ENCODE measurements at regions not wholly inside any gene's neighbourhood (a gene's known extent, or its start where the extent isn't known, plus 50 kb on each side); places are given as distances from the start of the nearest gene placed in this dataset.
A peak's percentile ranks its signal among the peaks of the same experiment; 100 is the strongest.

- FAIRE-seq (no peak), DNase-seq (ENCODE audit: insufficient read length, low spot score) (no peak)
These were observed 510.8 kb upstream of the B3GALT2 start for GRCh38 chr1:193697115-193697762.

GRCh38 chr1:193694741-193695140, 508.3 kb upstream of the B3GALT2 start:
- no peak for DNase-seq (ENCODE audit: insufficient read length, low spot score)
- no peak for FAIRE-seq

GRCh38 chr1:193685986-193686385, 499.6 kb upstream of the B3GALT2 start:
- no peak for FAIRE-seq
- DNase-seq (ENCODE audit: insufficient read length, low spot score): no peak

- no peak for DNase-seq (ENCODE audit: insufficient read length, low spot score)
- FAIRE-seq: no peak
These were observed 495.0 kb upstream of the B3GALT2 start for GRCh38 chr1:193681422-193681821.

GRCh38 chr1:193680924-193681316, 494.5 kb upstream of the B3GALT2 start:
- DNase-seq (ENCODE audit: insufficient read length, low spot score) (no peak), FAIRE-seq (no peak)

- DNase-seq (ENCODE audit: insufficient read length, low spot score) (no peak), FAIRE-seq (no peak)
These were observed 494.0 kb upstream of the B3GALT2 start for GRCh38 chr1:193680247-193680923.

GRCh38 chr1:193677874-193678273, 491.5 kb upstream of the B3GALT2 start:
- DNase-seq (ENCODE audit: insufficient read length, low spot score) (no peak), FAIRE-seq (no peak)

- FAIRE-seq: peak; percentile 26
- no peak for DNase-seq (ENCODE audit: insufficient read length, low spot score)
These were observed 490.7 kb upstream of the B3GALT2 start for GRCh38 chr1:193676996-193677549.

- DNase-seq (ENCODE audit: insufficient read length, low spot score) (peak; percentile 31), FAIRE-seq (no peak)
These were observed 488.0 kb upstream of the B3GALT2 start for GRCh38 chr1:193674292-193674944.

- FAIRE-seq (no peak), DNase-seq (ENCODE audit: insufficient read length, low spot score) (no peak)
These were observed 480.2 kb upstream of the B3GALT2 start for GRCh38 chr1:193666485-193667083.

GRCh38 chr1:193663965-193664364, 477.6 kb upstream of the B3GALT2 start:
- DNase-seq (ENCODE audit: insufficient read length, low spot score) (no peak), FAIRE-seq (no peak)

GRCh38 chr1:193662030-193662429, 475.6 kb upstream of the B3GALT2 start:
- DNase-seq (ENCODE audit: insufficient read length, low spot score): no peak
- peak; percentile 23 for FAIRE-seq

- FAIRE-seq (no peak), DNase-seq (ENCODE audit: insufficient read length, low spot score) (no peak)
These were observed 475.0 kb upstream of the B3GALT2 start for GRCh38 chr1:193661385-193661784.

- FAIRE-seq: no peak
These were observed 474.0 kb upstream of the B3GALT2 start for GRCh38 chr1:193660428-193660827.

GRCh38 chr1:193658691-193659090, 472.3 kb upstream of the B3GALT2 start:
- no peak for FAIRE-seq
- no peak for DNase-seq (ENCODE audit: insufficient read length, low spot score)

More at GRCh38 chr1:193660428-193660827, 474.0 kb upstream of the B3GALT2 start:
- DNase-seq (ENCODE audit: insufficient read length, low spot score): no peak

- no peak for DNase-seq (ENCODE audit: insufficient read length, low spot score)
- FAIRE-seq: no peak
These were observed 471.7 kb upstream of the B3GALT2 start for GRCh38 chr1:193658081-193658480.

- DNase-seq (ENCODE audit: insufficient read length, low spot score): no peak
- no peak for FAIRE-seq
These were observed 471.1 kb upstream of the B3GALT2 start for GRCh38 chr1:193657552-193657951.

GRCh38 chr1:193656841-193657240, 470.4 kb upstream of the B3GALT2 start:
- DNase-seq (ENCODE audit: insufficient read length, low spot score) (no peak), FAIRE-seq (no peak)

- DNase-seq (ENCODE audit: insufficient read length, low spot score) (no peak), FAIRE-seq (no peak)
These were observed 468.7 kb upstream of the B3GALT2 start for GRCh38 chr1:193654951-193655735.

- no peak for FAIRE-seq
- no peak for DNase-seq (ENCODE audit: insufficient read length, low spot score)
These were observed 463.2 kb upstream of the B3GALT2 start for GRCh38 chr1:193649587-193649986.

Data from HTR-8/SVneo (cell line).